ENCODE measurements at regions not wholly inside any gene's neighbourhood (a gene's known extent, or its start where the extent isn't known, plus 50 kb on each side); places are given as distances from the start of the nearest gene placed in this dataset.

GRCh38 chr2:12502759-12503158 lies 214.0 kb upstream of the TRIB2 start:
- peak in 1 of 2 donors; percentile 63 for DNase-seq (ENCODE audit: extremely low read depth in 1 of 2, low read depth in 1 of 2)

DNA sequence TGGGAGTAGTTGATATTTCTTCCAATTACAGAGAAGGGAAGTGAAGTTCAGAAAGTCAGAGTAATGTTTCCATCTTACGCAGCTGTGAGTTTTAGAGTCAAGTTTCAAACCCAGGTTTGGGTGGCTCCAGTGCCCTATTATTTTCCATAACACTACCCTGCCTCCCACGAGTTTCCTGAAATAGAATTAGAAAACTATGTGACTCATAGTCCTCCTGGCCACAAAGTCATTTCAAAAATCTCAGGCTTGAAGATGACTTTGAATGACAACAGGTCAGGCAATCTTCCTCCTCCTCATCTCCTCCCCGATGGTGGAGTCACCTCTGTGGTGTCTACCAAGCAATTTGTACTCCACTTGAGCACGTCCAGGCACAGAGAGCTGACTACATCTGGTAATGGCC lies 212.3 kb upstream of the TRIB2 start:
- peak in 1 of 2 donors; percentile 53 for DNase-seq (ENCODE audit: extremely low read depth in 1 of 2, low read depth in 1 of 2)

- DNase-seq (ENCODE audit: extremely low read depth in 1 of 2, low read depth in 1 of 2): no peak
These were observed 209.9 kb upstream of the TRIB2 start for GRCh38 chr2:12506846-12507245.

DNA sequence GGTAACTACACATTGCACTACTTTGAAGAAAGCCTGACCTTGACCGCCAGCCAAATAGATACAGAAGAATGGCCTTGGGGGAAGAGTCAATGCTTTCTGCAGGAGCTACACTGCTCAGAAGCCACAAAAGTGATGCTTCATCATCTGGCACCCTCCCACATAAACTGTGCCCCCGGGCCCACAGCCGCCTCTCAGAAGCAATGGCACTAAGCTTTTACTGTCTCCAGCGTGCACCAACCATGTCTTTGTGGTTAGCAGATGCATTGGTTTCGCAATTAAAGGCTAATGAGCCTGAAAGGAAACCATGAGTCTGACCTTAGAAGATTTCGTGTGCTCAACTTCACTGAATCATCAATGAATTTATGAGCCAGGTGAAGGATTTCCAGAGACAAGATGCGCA lies 209.4 kb upstream of the TRIB2 start:
- DNase-seq (ENCODE audit: extremely low read depth in 1 of 2, low read depth in 1 of 2): peak; percentile 66 to 81

DNA sequence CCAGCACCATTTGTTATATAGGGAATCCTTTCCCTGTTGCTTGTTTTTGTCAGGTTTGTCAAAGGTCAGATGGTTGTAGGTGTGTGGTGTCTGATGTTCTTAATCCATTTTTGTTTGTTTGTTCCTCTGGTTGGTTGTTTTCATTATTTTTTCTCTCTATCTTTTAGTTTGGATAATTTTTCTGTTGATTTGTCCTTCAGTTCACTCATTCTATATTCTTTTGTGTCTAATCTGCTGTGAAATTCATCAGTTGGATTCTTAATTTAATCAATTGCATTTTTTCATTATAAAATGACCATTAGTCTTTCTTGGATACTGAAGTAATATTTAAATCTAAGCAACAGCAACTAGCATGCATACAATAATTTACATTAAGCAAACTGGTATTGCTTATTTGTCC lies 206.7 kb upstream of the TRIB2 start:
- DNase-seq (ENCODE audit: extremely low read depth in 1 of 2, low read depth in 1 of 2): no peak

DNA sequence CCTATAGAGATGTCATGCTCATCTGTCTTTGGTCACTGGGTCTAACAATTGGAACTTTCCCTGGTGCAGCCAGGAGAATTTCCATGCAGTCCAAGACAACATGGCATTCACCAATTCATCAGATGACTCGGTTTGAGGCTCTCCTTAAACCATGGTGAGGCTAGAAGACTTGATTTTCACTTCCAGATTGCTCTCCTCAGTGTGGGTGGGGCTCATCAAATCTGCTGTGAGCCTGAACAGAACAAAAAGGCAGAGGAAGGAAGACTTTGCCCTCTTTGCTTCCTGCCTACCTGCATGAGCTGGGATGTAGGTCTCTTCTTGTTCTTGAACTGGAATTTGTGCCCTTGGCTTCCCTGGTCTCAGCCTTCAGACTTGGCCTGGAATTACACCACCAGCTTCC lies 203.4 kb upstream of the TRIB2 start:
- DNase-seq (ENCODE audit: extremely low read depth in 1 of 2, low read depth in 1 of 2): no peak

GRCh38 chr2:12514168-12514567 lies 202.6 kb upstream of the TRIB2 start:
- DNase-seq (ENCODE audit: extremely low read depth in 1 of 2, low read depth in 1 of 2): no peak

GRCh38 chr2:12514631-12515437 lies 201.9 kb upstream of the TRIB2 start:
- no peak for DNase-seq (ENCODE audit: extremely low read depth in 1 of 2, low read depth in 1 of 2)

DNA sequence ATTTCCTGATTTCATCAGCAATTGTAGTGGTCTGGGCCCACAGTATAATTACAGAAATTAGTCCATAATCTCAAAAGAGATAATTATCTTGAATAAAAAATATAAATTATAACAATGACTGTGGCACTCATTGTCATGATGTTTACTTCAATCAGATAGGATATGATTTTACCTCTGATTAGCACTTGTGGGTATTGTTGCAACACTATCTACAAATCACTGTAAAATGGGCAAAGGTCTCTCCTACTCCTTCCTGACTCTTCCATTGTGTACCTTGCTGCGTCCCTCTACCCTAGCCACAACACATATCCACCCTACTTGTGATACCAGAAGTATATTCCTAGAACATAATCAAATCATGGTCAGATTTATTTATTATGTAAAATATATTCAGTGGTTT lies 200.9 kb upstream of the TRIB2 start:
- DNase-seq (ENCODE audit: extremely low read depth in 1 of 2, low read depth in 1 of 2): no peak

- no peak for DNase-seq (ENCODE audit: extremely low read depth in 1 of 2, low read depth in 1 of 2)
These were observed 183.3 kb upstream of the TRIB2 start for GRCh38 chr2:12533337-12534005.

- no peak for DNase-seq (ENCODE audit: extremely low read depth in 1 of 2, low read depth in 1 of 2)
These were observed 182.0 kb upstream of the TRIB2 start for GRCh38 chr2:12534646-12535263.

GRCh38 chr2:12536976-12537375 lies 179.8 kb upstream of the TRIB2 start:
- DNase-seq (ENCODE audit: extremely low read depth in 1 of 2, low read depth in 1 of 2): no peak

GRCh38 chr2:12538138-12538694 lies 178.5 kb upstream of the TRIB2 start:
- no peak for DNase-seq (ENCODE audit: extremely low read depth in 1 of 2, low read depth in 1 of 2)

GRCh38 chr2:12539336-12539735 lies 177.4 kb upstream of the TRIB2 start:
- no peak for DNase-seq (ENCODE audit: extremely low read depth in 1 of 2, low read depth in 1 of 2)

DNA sequence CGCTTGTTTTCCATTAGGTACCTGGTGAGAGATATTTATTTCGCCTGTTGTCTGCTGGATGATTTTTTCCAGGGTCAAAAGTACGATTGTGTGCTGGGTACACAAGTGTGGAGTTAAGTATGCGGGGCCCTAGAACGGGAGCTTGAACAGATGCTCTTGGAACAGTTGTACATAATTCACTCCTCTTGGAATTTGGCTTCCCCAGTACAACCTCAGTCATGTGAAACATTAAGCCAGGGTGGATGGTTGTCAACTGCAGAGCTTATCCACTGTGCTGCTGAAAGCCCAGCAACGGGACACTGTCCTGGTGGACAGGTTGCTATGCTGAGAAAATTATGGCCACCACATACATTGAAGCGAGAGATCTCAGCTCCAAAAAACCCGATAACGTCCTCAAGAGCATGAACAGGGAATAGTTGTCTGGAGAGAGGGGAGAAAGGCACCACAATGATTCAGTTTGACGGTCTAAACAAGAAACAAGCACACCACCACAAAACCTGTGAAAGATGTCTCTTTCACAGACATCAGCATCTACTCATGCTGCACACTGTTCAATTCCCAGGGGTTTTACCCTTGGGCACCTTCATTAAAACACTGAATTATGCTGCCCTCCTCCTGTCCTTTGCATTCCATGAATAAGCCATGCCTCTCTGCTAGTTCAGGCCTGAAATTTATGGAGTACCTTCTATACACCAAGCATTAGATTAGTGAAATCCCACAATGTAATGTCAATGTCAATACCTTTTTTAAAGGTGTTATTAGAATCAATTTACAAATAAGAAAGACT lies 176.8 kb upstream of the TRIB2 start:
- DNase-seq (ENCODE audit: extremely low read depth in 1 of 2, low read depth in 1 of 2): no peak

GRCh38 chr2:12543076-12543977 lies 173.4 kb upstream of the TRIB2 start:
- DNase-seq (ENCODE audit: extremely low read depth in 1 of 2, low read depth in 1 of 2): no peak

- no peak for DNase-seq (ENCODE audit: extremely low read depth in 1 of 2, low read depth in 1 of 2)
These were observed 172.7 kb upstream of the TRIB2 start for GRCh38 chr2:12543978-12544558.

DNA sequence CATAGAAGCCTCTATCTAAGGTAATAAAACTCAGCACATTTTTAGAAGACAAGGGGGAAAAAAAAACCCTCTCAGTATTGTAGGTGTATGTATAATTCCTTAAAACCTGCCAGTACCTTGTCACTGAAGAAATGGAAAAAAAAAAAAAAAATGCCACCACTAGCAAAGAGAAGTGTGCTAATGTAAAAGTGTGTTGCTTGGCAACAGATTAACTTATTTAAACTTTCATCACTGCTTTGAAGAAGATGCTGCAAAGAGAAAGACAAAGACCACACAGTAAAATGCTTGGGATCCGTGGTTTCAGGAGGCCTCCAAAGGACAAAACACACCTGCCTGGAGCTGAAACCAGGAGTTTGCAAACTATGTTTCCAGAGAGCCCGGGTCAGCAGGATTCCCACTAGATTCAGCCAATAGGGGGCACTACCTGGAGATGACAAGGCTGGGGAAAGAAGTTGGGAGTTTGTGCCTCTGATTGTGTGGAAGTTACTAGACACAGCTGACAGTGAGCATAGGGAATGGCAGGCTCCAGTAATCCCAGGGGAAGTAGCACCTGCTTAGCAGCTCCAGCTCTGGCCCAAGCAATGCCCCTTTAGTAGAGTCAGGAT lies 169.1 kb upstream of the TRIB2 start:
- no peak for DNase-seq (ENCODE audit: extremely low read depth in 1 of 2, low read depth in 1 of 2)

GRCh38 chr2:12548906-12549305 lies 167.8 kb upstream of the TRIB2 start:
- DNase-seq (ENCODE audit: extremely low read depth in 1 of 2, low read depth in 1 of 2): no peak

Measured in stimulated activated CD8-positive, alpha-beta memory T cell treated with anti-CD3 and anti-CD28 coated beads, Interleukin-7, amount 100 ng/mL, for 48 hours (primary cell).